Fibroblast of villous mesenchyme (primary cell): ENCODE measurements at regions not wholly inside any gene's neighbourhood (a gene's known extent, or its start where the extent isn't known, plus 50 kb on each side); places are given as distances from the start of the nearest gene placed in this dataset.
"Not testable (repeated sequence)": the region's sequence is repeated elsewhere in the genome, so short reads cannot be mapped to it uniquely, and the experiment has no call there.

Experiments used
- DNase-seq: peaks from one replicate; pipeline ENCODE4 v3.0.0-alpha.2; 2010; ENCODE audit warnings: low read depth
- H3K4me3 ChIP-seq: 2 replicates; pipeline ENCODE4 v1.5.1; 2011; ENCODE audit warnings: low read depth, mild to moderate bottlenecking, low read length
- CTCF ChIP-seq: IDR thresholded peaks from 2 replicates; pipeline ENCODE4 v1.5.1; 2012; ENCODE audit warnings: low read depth, mild to moderate bottlenecking, low read length; ENCODE audit not compliant: insufficient read depth

- no peak overlapping the region for H3K4me3 ChIP-seq
- no peak for TF ChIP-seq CTCF
- no peak for DNase-seq
Observed at GRCh38 chr2:215863687-215864086, 149.7 kb downstream of the MREG start.

GRCh38 chr2:215862351-215862771 lies 151.0 kb downstream of the MREG start:
- H3K4me3 ChIP-seq, result no peak overlapping the region
- no peak for TF ChIP-seq CTCF
- DNase-seq, result peak; percentile 43

- no peak for DNase-seq
- TF ChIP-seq CTCF, result no peak
- H3K4me3 ChIP-seq, result no peak overlapping the region
Observed at GRCh38 chr2:215861607-215862350, 151.6 kb downstream of the MREG start.

- DNase-seq, result no peak
- TF ChIP-seq CTCF, result no peak
- no peak overlapping the region for H3K4me3 ChIP-seq
Observed at GRCh38 chr2:215856080-215856479, 157.3 kb downstream of the MREG start.

GRCh38 chr2:215855308-215855707 lies 158.0 kb downstream of the MREG start:
- not testable (repeated sequence) for H3K4me3 ChIP-seq, DNase-seq

GRCh38 chr2:215854008-215854407 lies 159.3 kb downstream of the MREG start:
- no peak overlapping the region for H3K4me3 ChIP-seq
- no peak for DNase-seq
- no peak for TF ChIP-seq CTCF

- no peak for TF ChIP-seq CTCF
- no peak overlapping the region for H3K4me3 ChIP-seq
- DNase-seq, result no peak
Observed at GRCh38 chr2:215851696-215852095, 161.7 kb downstream of the MREG start.
